GM20431 (cell line): ENCODE measurements at regions not wholly inside any gene's neighbourhood (a gene's known extent, or its start where the extent isn't known, plus 50 kb on each side); places are given as distances from the start of the nearest gene placed in this dataset.

Source experiments
- in situ Hi-C: fragments of 300-500 bp; cut with MseI, MboI; formaldehyde crosslinking; loops from one replicate; pipeline ENCODE4 v1.15.0; 2020; ENCODE audit warnings: low sequenced_read_pairs; ENCODE audit not compliant: unreplicated experiment

GRCh38 chr13:106259928-106260327 is 275.5 kb downstream of the EFNB2 start:
- in situ Hi-C loops, result no loop called here

GRCh38 chr13:106246666-106247188 is 288.7 kb downstream of the EFNB2 start:
- in situ Hi-C loops, result no loop called here

- in situ Hi-C loops, result no loop called here
These were observed 289.2 kb downstream of the EFNB2 start for GRCh38 chr13:106246242-106246641.

GRCh38 chr13:106243011-106243565 is 292.4 kb downstream of the EFNB2 start:
- in situ Hi-C loops, result no loop called here

- in situ Hi-C loops, result no loop called here
These were observed 293.2 kb downstream of the EFNB2 start for GRCh38 chr13:106241974-106242953.

- in situ Hi-C loops, result no loop called here
These were observed 296.8 kb downstream of the EFNB2 start for GRCh38 chr13:106238690-106239089.

GRCh38 chr13:106234636-106235035 is 300.8 kb downstream of the EFNB2 start:
- in situ Hi-C loops, result no loop called here

- in situ Hi-C loops, result no loop called here
These were observed 302.2 kb downstream of the EFNB2 start for GRCh38 chr13:106233134-106233735.

- in situ Hi-C loops, result no loop called here
These were observed 302.8 kb downstream of the EFNB2 start for GRCh38 chr13:106232681-106233080.

GRCh38 chr13:106230450-106230849 is 305.0 kb downstream of the EFNB2 start:
- in situ Hi-C loops, result no loop called here

- in situ Hi-C loops, result no loop called here
These were observed 310.3 kb downstream of the EFNB2 start for GRCh38 chr13:106225126-106225525.

- in situ Hi-C loops, result no loop called here
These were observed 315.3 kb downstream of the EFNB2 start for GRCh38 chr13:106220211-106220610.

- in situ Hi-C loops, result no loop called here
These were observed 322.3 kb downstream of the EFNB2 start for GRCh38 chr13:106213028-106213757.

GRCh38 chr13:106212386-106213010 is 323.0 kb downstream of the EFNB2 start:
- in situ Hi-C loops, result no loop called here

- in situ Hi-C loops, result no loop called here
These were observed 325.1 kb downstream of the EFNB2 start for GRCh38 chr13:106210324-106210723.

- in situ Hi-C loops, result no loop called here
These were observed 329.6 kb downstream of the EFNB2 start for GRCh38 chr13:106205871-106206270.

- in situ Hi-C loops, result no loop called here
These were observed 338.0 kb downstream of the EFNB2 start for GRCh38 chr13:106197496-106197895.

- in situ Hi-C loops, result no loop called here
These were observed 347.9 kb downstream of the EFNB2 start for GRCh38 chr13:106187501-106188095.

- in situ Hi-C loops, result no loop called here
These were observed 348.4 kb downstream of the EFNB2 start for GRCh38 chr13:106187101-106187500.
